HG03354 (cell line): ENCODE measurements at regions not wholly inside any gene's neighbourhood (a gene's known extent, or its start where the extent isn't known, plus 50 kb on each side); places are given as distances from the start of the nearest gene placed in this dataset.
"Not testable (repeated sequence)": the region's sequence is repeated elsewhere in the genome, so short reads cannot be mapped to it uniquely, and the experiment has no call there.

Experiments used
- ATAC-seq: cut with Tn5 transposase; IDR thresholded peaks from one replicate; pipeline ENCODE4 v1.9.1; 2021; ENCODE audit warnings: mild to moderate bottlenecking; ENCODE audit not compliant: unreplicated experiment, poor library complexity, severe bottlenecking

GRCh38 chr2:76194031-76194775, 483.5 kb upstream of the GCFC2 start:
- ATAC-seq = no peak

GRCh38 chr2:76193089-76193488, 482.4 kb upstream of the GCFC2 start:
- no peak for ATAC-seq

- ATAC-seq = no peak
Observed at GRCh38 chr2:76188334-76189008, 477.8 kb upstream of the GCFC2 start.

GRCh38 chr2:76187415-76187814, 476.7 kb upstream of the GCFC2 start:
- ATAC-seq = no peak

GRCh38 chr2:76180676-76181075, 470.0 kb upstream of the GCFC2 start:
- no peak for ATAC-seq

- no peak for ATAC-seq
Observed at GRCh38 chr2:76178610-76179009, 467.9 kb upstream of the GCFC2 start.

- no peak for ATAC-seq
Observed at GRCh38 chr2:76175295-76175694, 464.6 kb upstream of the GCFC2 start.

- ATAC-seq = no peak
Observed at GRCh38 chr2:76174505-76174904, 463.8 kb upstream of the GCFC2 start.

- not testable (repeated sequence) for ATAC-seq
Observed at GRCh38 chr2:76173206-76173605, 462.5 kb upstream of the GCFC2 start.

GRCh38 chr2:76172154-76172595, 461.5 kb upstream of the GCFC2 start:
- ATAC-seq = not testable (repeated sequence)

GRCh38 chr2:76170856-76171255, 460.1 kb upstream of the GCFC2 start:
- no peak for ATAC-seq

GRCh38 chr2:76170009-76170384, 459.3 kb upstream of the GCFC2 start:
- ATAC-seq = no peak

- ATAC-seq = no peak
Observed at GRCh38 chr2:76169276-76170008, 458.7 kb upstream of the GCFC2 start.

GRCh38 chr2:76163860-76164259, 453.1 kb upstream of the GCFC2 start:
- no peak for ATAC-seq

GRCh38 chr2:76160670-76161069, 450.0 kb upstream of the GCFC2 start:
- ATAC-seq = no peak

GRCh38 chr2:76159042-76159648, 448.4 kb upstream of the GCFC2 start:
- no peak for ATAC-seq

GRCh38 chr2:76157531-76157930, 446.8 kb upstream of the GCFC2 start:
- ATAC-seq = no peak

- ATAC-seq = no peak
Observed at GRCh38 chr2:76154981-76155380, 444.3 kb upstream of the GCFC2 start.

GRCh38 chr2:76149846-76150245, 439.1 kb upstream of the GCFC2 start:
- ATAC-seq = no peak

- not testable (repeated sequence) for ATAC-seq
Observed at GRCh38 chr2:76139303-76139702, 428.6 kb upstream of the GCFC2 start.
